Thymus (tissue), 11 donors: ENCODE measurements at regions not wholly inside any gene's neighbourhood (a gene's known extent, or its start where the extent isn't known, plus 50 kb on each side); places are given as distances from the start of the nearest gene placed in this dataset.
"Not testable (repeated sequence)": the region's sequence is repeated elsewhere in the genome, so short reads cannot be mapped to it uniquely, and the experiment has no call there.

Experiments used
- DNase-seq, 9 donors: peaks; one replicate each; pipeline ENCODE4 v3.0.0-alpha.2; 2013; ENCODE audit warnings: low spot score in 9 of 9, low read depth in 6 of 9, missing footprints in 1 of 9
- H3K27ac ChIP-seq, 2 donors: one replicate each; pipeline ENCODE4 v1.5.1; 2013; ENCODE audit warnings: control low read depth in 1 of 2, low read depth in 1 of 2, low read length in 1 of 2, mild to moderate bottlenecking in 1 of 2, moderate library complexity in 1 of 2
- H3K27me3 ChIP-seq, 2 donors: one replicate each; pipeline ENCODE4 v1.5.1; 2013; ENCODE audit warnings: low read length in 1 of 2; ENCODE audit not compliant: control insufficient read depth in 2 of 2, insufficient read depth in 1 of 2
- H3K36me3 ChIP-seq, 2 donors: one replicate each; pipeline ENCODE4 v1.5.1; 2013; ENCODE audit warnings: low read length in 1 of 2, mild to moderate bottlenecking in 1 of 2, moderate library complexity in 1 of 2; ENCODE audit not compliant: control insufficient read depth in 2 of 2, insufficient read depth in 2 of 2
- H3K4me1 ChIP-seq, 2 donors: one replicate each; pipeline ENCODE4 v1.5.1; 2013; ENCODE audit warnings: low read length in 2 of 2; ENCODE audit not compliant: control insufficient read depth in 2 of 2, insufficient read depth in 2 of 2
- H3K4me3 ChIP-seq, 2 donors: one replicate each; pipeline ENCODE4 v1.5.1; 2013; ENCODE audit warnings: low read length in 2 of 2, control low read depth in 1 of 2, mild to moderate bottlenecking in 1 of 2
- H3K9me3 ChIP-seq, 2 donors: one replicate each; pipeline ENCODE4 v1.5.1; 2013; ENCODE audit warnings: low read length in 1 of 2, mild to moderate bottlenecking in 1 of 2; ENCODE audit not compliant: control insufficient read depth in 2 of 2, insufficient read depth in 1 of 2
- WGBS: extraction: QIAGEN DNeasy Blood & Tissue Kit; methylation state at CpG from one replicate; pipeline ENCODE4 v1.1.7; 2013; 5-methylcytosine and 5-hydroxymethylcytosine counted together
- donor health status: healthy.

GRCh38 chr5:109553846-109554245 is 135.9 kb upstream of the MAN2A1 start:
- peaks cover 0 to 7% of the 10 kb centered on the region in 2 donors for H3K9me3 ChIP-seq
- H3K27ac ChIP-seq: no peak overlapping the region
- no peak for DNase-seq
- H3K4me3 ChIP-seq: no peak overlapping the region
- no peaks in the 10 kb centered on the region for H3K27me3 ChIP-seq
- 98% methylated on average over 1 of the region's 1 CpG for WGBS
- no peaks in the 10 kb centered on the region for H3K4me1 ChIP-seq
- H3K36me3 ChIP-seq: no peaks in the 10 kb centered on the region

- not testable (repeated sequence) for DNase-seq, H3K9me3 ChIP-seq, H3K36me3 ChIP-seq, H3K27ac ChIP-seq, H3K4me3 ChIP-seq, H3K4me1 ChIP-seq, H3K27me3 ChIP-seq
- 97% methylated on average over 4 of the region's 4 CpGs for WGBS
Measured at GRCh38 chr5:109551234-109551633, 138.5 kb upstream of the MAN2A1 start.

GRCh38 chr5:109550077-109550476 is 139.7 kb upstream of the MAN2A1 start:
- no peak for DNase-seq
- Histone ChIP-seq H3K27me3 (no peaks in the 10 kb centered on the region), H3K4me1 (no peaks in the 10 kb centered on the region), H3K4me3 (no peak overlapping the region), H3K36me3 (no peaks in the 10 kb centered on the region), H3K27ac (no peak overlapping the region), H3K9me3 (peaks cover 0 to 7% of the 10 kb centered on the region in 2 donors)
- WGBS: 95% methylated on average over 1 of the region's 1 CpG

- no peaks in the 10 kb centered on the region for H3K4me1 ChIP-seq
- no peak overlapping the region for H3K4me3 ChIP-seq
- peaks cover 0 to 4% of the 10 kb centered on the region in 2 donors for H3K9me3 ChIP-seq
- no peaks in the 10 kb centered on the region for H3K27me3 ChIP-seq
- DNase-seq: no peak
- no peaks in the 10 kb centered on the region for H3K36me3 ChIP-seq
- H3K27ac ChIP-seq: no peak overlapping the region
Measured at GRCh38 chr5:109546461-109546860, 136.7 kb upstream of the PJA2 start.

GRCh38 chr5:109544873-109545272 is 135.1 kb upstream of the PJA2 start:
- WGBS: 84% methylated on average over 1 of the region's 1 CpG
- not testable (repeated sequence) for H3K4me1 ChIP-seq, H3K27me3 ChIP-seq, DNase-seq, H3K27ac ChIP-seq, H3K4me3 ChIP-seq, H3K36me3 ChIP-seq, H3K9me3 ChIP-seq

GRCh38 chr5:109538692-109539091 is 128.9 kb upstream of the PJA2 start:
- not testable (repeated sequence) for DNase-seq, H3K27me3 ChIP-seq, H3K4me1 ChIP-seq, H3K9me3 ChIP-seq, H3K4me3 ChIP-seq, H3K36me3 ChIP-seq, H3K27ac ChIP-seq
- WGBS: 95% methylated on average over 1 of the region's 1 CpG

- H3K27ac ChIP-seq, H3K27me3 ChIP-seq, H3K36me3 ChIP-seq, H3K9me3 ChIP-seq, DNase-seq, H3K4me1 ChIP-seq, H3K4me3 ChIP-seq: not testable (repeated sequence)
- 95% methylated on average over 3 of the region's 4 CpGs for WGBS
Measured at GRCh38 chr5:109535090-109535489, 125.3 kb upstream of the PJA2 start.

GRCh38 chr5:109533751-109534272 is 124.0 kb upstream of the PJA2 start:
- Histone ChIP-seq H3K4me3 (no peak overlapping the region), H3K9me3 (no peaks in the 10 kb centered on the region), H3K4me1 (no peaks in the 10 kb centered on the region), H3K27ac (no peak overlapping the region), H3K27me3 (no peaks in the 10 kb centered on the region), H3K36me3 (no peaks in the 10 kb centered on the region)
- WGBS: 94% methylated on average over 4 of the region's 4 CpGs
- DNase-seq: no peak

- Histone ChIP-seq H3K27me3 (no peaks in the 10 kb centered on the region), H3K4me3 (no peak overlapping the region), H3K36me3 (no peaks in the 10 kb centered on the region), H3K4me1 (no peaks in the 10 kb centered on the region), H3K27ac (no peak overlapping the region), H3K9me3 (no peaks in the 10 kb centered on the region)
- DNase-seq: no peak
- 93% methylated on average over 2 of the region's 2 CpGs for WGBS
Measured at GRCh38 chr5:109532773-109533364, 123.1 kb upstream of the PJA2 start.

GRCh38 chr5:109531262-109531661 is 121.5 kb upstream of the PJA2 start:
- no peaks in the 10 kb centered on the region for H3K36me3 ChIP-seq
- no peaks in the 10 kb centered on the region for H3K27me3 ChIP-seq
- DNase-seq: no peak
- WGBS: 96% methylated on average over 1 of the region's 1 CpG
- H3K4me3 ChIP-seq: no peak overlapping the region
- H3K27ac ChIP-seq: no peak overlapping the region
- H3K4me1 ChIP-seq: no peaks in the 10 kb centered on the region
- H3K9me3 ChIP-seq: no peaks in the 10 kb centered on the region
